Karpas-422 (cell line): ENCODE measurements at regions not wholly inside any gene's neighbourhood (a gene's known extent, or its start where the extent isn't known, plus 50 kb on each side); places are given as distances from the start of the nearest gene placed in this dataset.

Source experiments
- DNase-seq: peaks from one replicate; pipeline ENCODE4 v3.0.0-alpha.2; 2015
- H2AFZ ChIP-seq: fragments of 200-600 bp; sonication (generic); 2 replicates; pipeline ENCODE4 v1.6.1; 2014; ENCODE audit warnings: antibody characterized with exemption, low read length, mixed read lengths
- H3K27ac ChIP-seq: fragments of 200-600 bp; sonication (generic); 2 replicates; pipeline ENCODE4 v1.5.1; 2014; ENCODE audit warnings: mild to moderate bottlenecking, low read length, moderate library complexity
- H3K27me3 ChIP-seq: fragments of 200-600 bp; sonication (generic); 2 replicates; pipeline ENCODE4 v1.6.1; 2014; ENCODE audit warnings: low read length, mixed read lengths
- H3K36me3 ChIP-seq: fragments of 200-600 bp; sonication (generic); 2 replicates; pipeline ENCODE4 v1.6.1; 2014; ENCODE audit warnings: low read length, mixed read lengths; ENCODE audit not compliant: insufficient read depth
- H3K4me1 ChIP-seq: fragments of 200-600 bp; sonication (generic); 2 replicates; pipeline ENCODE4 v1.6.1; 2014; ENCODE audit warnings: mild to moderate bottlenecking, low read length, mixed read lengths
- H3K4me2 ChIP-seq: fragments of 200-600 bp; sonication (generic); 2 replicates; pipeline ENCODE4 v1.6.1; 2014; ENCODE audit warnings: low read length, low read depth, mild to moderate bottlenecking; ENCODE audit not compliant: poor library complexity, severe bottlenecking
- H3K4me3 ChIP-seq: fragments of 200-600 bp; sonication (generic); 2 replicates; pipeline ENCODE4 v1.5.1; 2014; ENCODE audit warnings: mild to moderate bottlenecking, antibody characterized with exemption, low read length, mixed read lengths
- H3K79me2 ChIP-seq: fragments of 200-600 bp; sonication (generic); 2 replicates; pipeline ENCODE4 v1.6.1; 2014; ENCODE audit warnings: mild to moderate bottlenecking, low read length, mixed read lengths
- H3K9ac ChIP-seq: fragments of 200-600 bp; sonication (generic); 2 replicates; pipeline ENCODE4 v1.6.0; 2014; ENCODE audit warnings: low read length
- H3K9me2 ChIP-seq: fragments of 200-600 bp; sonication (generic), shearing (Covaris generic); replicated peaks from 2 replicates; pipeline ENCODE4 v1.6.0; 2014; ENCODE audit warnings: mild to moderate bottlenecking, low read length, moderate library complexity; ENCODE audit not compliant: insufficient read depth
- H3K9me3 ChIP-seq: fragments of 300-700, 200-600 bp; sonication (generic); 2 replicates; pipeline ENCODE4 v1.6.1; 2014; ENCODE audit warnings: low read length, mixed read lengths
- H4K20me1 ChIP-seq: fragments of 200-600 bp; sonication (generic); 2 replicates; pipeline ENCODE4 v1.6.1; 2014; ENCODE audit warnings: mild to moderate bottlenecking, antibody characterized with exemption, low read length, low read depth; ENCODE audit not compliant: insufficient read depth

GRCh38 chr1:4379451-4380175 is 274.8 kb upstream of the AJAP1 start:
- Histone ChIP-seq H3K79me2 (no peaks in the 10 kb centered on the region), H3K27me3 (no peaks in the 10 kb centered on the region), H3K4me2 (no peak overlapping the region), H3K36me3 (no peaks in the 10 kb centered on the region), H2AFZ (no peak overlapping the region), H4K20me1 (no peaks in the 10 kb centered on the region), H3K9ac (no peak overlapping the region), H3K4me3 (no peak overlapping the region), H3K4me1 (no peaks in the 10 kb centered on the region; the same call in 1 of the 2 replicates), H3K9me2 (no peaks in the 10 kb centered on the region), H3K27ac (no peak overlapping the region), H3K9me3 (no peaks in the 10 kb centered on the region)
- DNase-seq = no peak

- Histone ChIP-seq H3K9ac (no peak overlapping the region), H3K9me3 (no peaks in the 10 kb centered on the region), H3K4me3 (no peak overlapping the region), H3K36me3 (no peaks in the 10 kb centered on the region), H3K4me1 (no peaks in the 10 kb centered on the region; the same call in 1 of the 2 replicates), H3K4me2 (no peak overlapping the region), H3K79me2 (no peaks in the 10 kb centered on the region), H3K27me3 (no peaks in the 10 kb centered on the region), H4K20me1 (no peaks in the 10 kb centered on the region), H3K9me2 (no peaks in the 10 kb centered on the region), H2AFZ (no peak overlapping the region), H3K27ac (no peak overlapping the region)
- no peak for DNase-seq
Observed at GRCh38 chr1:4380564-4381168, 273.7 kb upstream of the AJAP1 start.

GRCh38 chr1:4393191-4393590 is 261.2 kb upstream of the AJAP1 start:
- no peaks in the 10 kb centered on the region for H3K9me2 ChIP-seq
- H3K27ac ChIP-seq = no peak overlapping the region
- H3K9ac ChIP-seq = no peak overlapping the region
- H3K4me3 ChIP-seq = no peak overlapping the region
- no peaks in the 10 kb centered on the region for H3K4me1 ChIP-seq
- DNase-seq = no peak
- H2AFZ ChIP-seq = no peak overlapping the region
- H3K27me3 ChIP-seq = no peaks in the 10 kb centered on the region
- no peaks in the 10 kb centered on the region for H3K79me2 ChIP-seq
- no peak overlapping the region for H3K4me2 ChIP-seq
- H3K9me3 ChIP-seq = peaks cover 6% of the 10 kb centered on the region; the same call in 1 of the 2 replicates
- no peaks in the 10 kb centered on the region for H4K20me1 ChIP-seq
- H3K36me3 ChIP-seq = no peaks in the 10 kb centered on the region; the same call in 1 of the 2 replicates

GRCh38 chr1:4394366-4394765 is 260.0 kb upstream of the AJAP1 start:
- Histone ChIP-seq H3K27me3 (no peaks in the 10 kb centered on the region), H3K79me2 (no peaks in the 10 kb centered on the region), H3K36me3 (no peaks in the 10 kb centered on the region; the same call in 1 of the 2 replicates), H3K27ac (no peak overlapping the region), H3K9me3 (peaks cover 6% of the 10 kb centered on the region; the same call in 1 of the 2 replicates), H3K4me1 (no peaks in the 10 kb centered on the region), H3K9ac (no peak overlapping the region), H4K20me1 (no peaks in the 10 kb centered on the region), H3K4me2 (no peak overlapping the region), H3K4me3 (no peak overlapping the region), H2AFZ (no peak overlapping the region), H3K9me2 (no peaks in the 10 kb centered on the region)
- no peak for DNase-seq

GRCh38 chr1:4395158-4395557 is 259.3 kb upstream of the AJAP1 start:
- Histone ChIP-seq H3K9me2 (no peaks in the 10 kb centered on the region), H4K20me1 (no peaks in the 10 kb centered on the region), H3K4me1 (no peaks in the 10 kb centered on the region), H3K9ac (no peak overlapping the region), H3K36me3 (no peaks in the 10 kb centered on the region; the same call in 1 of the 2 replicates), H3K27me3 (no peaks in the 10 kb centered on the region), H3K9me3 (peaks cover 6% of the 10 kb centered on the region; the same call in 1 of the 2 replicates), H3K4me3 (no peak overlapping the region), H3K27ac (no peak overlapping the region), H3K79me2 (no peaks in the 10 kb centered on the region), H3K4me2 (no peak overlapping the region), H2AFZ (no peak overlapping the region)
- DNase-seq = no peak

- Histone ChIP-seq H2AFZ (no peak overlapping the region), H3K4me1 (no peaks in the 10 kb centered on the region), H3K9ac (no peak overlapping the region), H3K9me3 (peaks cover 6% of the 10 kb centered on the region; the same call in 1 of the 2 replicates), H3K27ac (no peak overlapping the region), H3K27me3 (no peaks in the 10 kb centered on the region), H3K4me3 (no peak overlapping the region), H3K9me2 (no peaks in the 10 kb centered on the region), H4K20me1 (no peaks in the 10 kb centered on the region), H3K36me3 (no peaks in the 10 kb centered on the region; the same call in 1 of the 2 replicates), H3K4me2 (no peak overlapping the region), H3K79me2 (no peaks in the 10 kb centered on the region)
- DNase-seq = no peak
Observed at GRCh38 chr1:4395676-4396075, 258.7 kb upstream of the AJAP1 start.

GRCh38 chr1:4396551-4396950 is 257.9 kb upstream of the AJAP1 start:
- Histone ChIP-seq H3K36me3 (no peaks in the 10 kb centered on the region; the same call in 1 of the 2 replicates), H4K20me1 (no peaks in the 10 kb centered on the region)

GRCh38 chr1:4397196-4397595 is 257.2 kb upstream of the AJAP1 start:
- H3K4me1 ChIP-seq = no peaks in the 10 kb centered on the region
- no peaks in the 10 kb centered on the region for H4K20me1 ChIP-seq
- no peaks in the 10 kb centered on the region; the same call in 1 of the 2 replicates for H3K36me3 ChIP-seq
- peaks cover 6% of the 10 kb centered on the region; the same call in 1 of the 2 replicates for H3K9me3 ChIP-seq
- no peak for DNase-seq
- H3K27ac ChIP-seq = no peak overlapping the region
- no peaks in the 10 kb centered on the region for H3K9me2 ChIP-seq
- no peaks in the 10 kb centered on the region for H3K79me2 ChIP-seq
- H3K27me3 ChIP-seq = no peaks in the 10 kb centered on the region
- H2AFZ ChIP-seq = no peak overlapping the region
- H3K9ac ChIP-seq = no peak overlapping the region
- H3K4me2 ChIP-seq = no peak overlapping the region
- no peak overlapping the region for H3K4me3 ChIP-seq

More at GRCh38 chr1:4396551-4396950, 257.9 kb upstream of the AJAP1 start:
- no peak for DNase-seq
- no peaks in the 10 kb centered on the region for H3K4me1 ChIP-seq
- H2AFZ ChIP-seq = no peak overlapping the region
- H3K79me2 ChIP-seq = no peaks in the 10 kb centered on the region
- H3K27ac ChIP-seq = no peak overlapping the region
- H3K9ac ChIP-seq = no peak overlapping the region
- no peaks in the 10 kb centered on the region for H3K9me2 ChIP-seq
- H3K4me3 ChIP-seq = no peak overlapping the region
- no peak overlapping the region for H3K4me2 ChIP-seq
- H3K9me3 ChIP-seq = peaks cover 6% of the 10 kb centered on the region; the same call in 1 of the 2 replicates
- H3K27me3 ChIP-seq = no peaks in the 10 kb centered on the region
